ENCODE measurements at regions not wholly inside any gene's neighbourhood (a gene's known extent, or its start where the extent isn't known, plus 50 kb on each side); places are given as distances from the start of the nearest gene placed in this dataset.

GRCh38 chr15:66929843-66930402, 135.5 kb upstream of the SMAD3 start:
- TF ChIP-seq POLR2A (IDR thresholded peaks at IDR 0.05) (no peak), CTCF (IDR thresholded peaks at IDR 0.05 in 8 of 11, conservative IDR thresholded peaks at IDR 0.05 in 3 of 11) (no peak), POLR2AphosphoS5 (IDR thresholded peaks at IDR 0.05) (no peak)

Measured in spleen (tissue), 7 donors.